CD14-positive monocyte (primary cell): ENCODE measurements at regions not wholly inside any gene's neighbourhood (a gene's known extent, or its start where the extent isn't known, plus 50 kb on each side); places are given as distances from the start of the nearest gene placed in this dataset.

Experiments
- DNase-seq, 3 donors: peaks; one replicate each; pipeline ENCODE4 v3.0.0-alpha.2; 2011 to 2022
- H2AFZ ChIP-seq: 2 replicates; pipeline ENCODE4 v1.6.0; 2012; ENCODE audit warnings: mild to moderate bottlenecking, low read depth, low read length, inconsistent platforms; ENCODE audit not compliant: insufficient read depth, poor library complexity, severe bottlenecking
- H3K27ac ChIP-seq, 2 donors: 1 replicate in 1 of 2; 2 replicates in 1 of 2; pipeline ENCODE4 v1.5.1; 2012 to 2013; ENCODE audit warnings: low read length in 2 of 2, control low read depth in 1 of 2, inconsistent platforms in 1 of 2, low read depth in 1 of 2, mild to moderate bottlenecking in 1 of 2
- H3K27me3 ChIP-seq, 2 donors: one replicate each; pipeline versions ENCODE4 v1.6.0 to v1.6.1; 2011 to 2013; ENCODE audit warnings: low read length in 2 of 2; ENCODE audit not compliant: control insufficient read depth in 2 of 2, insufficient read depth in 2 of 2
- H3K36me3 ChIP-seq, 2 donors: replicated peaks in 1 of 2; 1 replicate in 1 of 2; 2 replicates in 1 of 2; pipeline versions ENCODE4 v1.5.1 to v1.6.1; 2012 to 2013; ENCODE audit warnings: low read length in 2 of 2, control low read depth in 1 of 2, inconsistent platforms in 1 of 2, mild to moderate bottlenecking in 1 of 2; ENCODE audit not compliant: insufficient read depth in 2 of 2, control insufficient read depth in 1 of 2
- H3K4me1 ChIP-seq, 2 donors: 1 replicate in 1 of 2; 2 replicates in 1 of 2; pipeline versions ENCODE4 v1.5.1 to v1.6.1; 2012 to 2013; ENCODE audit warnings: low read length in 2 of 2, control low read depth in 1 of 2, inconsistent platforms in 1 of 2, mild to moderate bottlenecking in 1 of 2, moderate library complexity in 1 of 2; ENCODE audit not compliant: insufficient read depth in 2 of 2, control insufficient read depth in 1 of 2
- H3K4me2 ChIP-seq: replicated peaks from 2 replicates; pipeline ENCODE3; 2012; ENCODE audit warnings: low read length, moderate library complexity, mild to moderate bottlenecking; ENCODE audit not compliant: poor library complexity, severe bottlenecking; ENCODE audit errors: extremely low read depth
- H3K4me3 ChIP-seq, 3 experiments: fragments of 200-600 bp in 1 of 3; sonication (generic) in 1 of 3; replicated peaks in 1 of 3; 1 replicate in 2 of 3; 2 replicates in 1 of 3; pipeline ENCODE4 v1.5.1; 2011 to 2013; ENCODE audit warnings: low read length in 3 of 3, mild to moderate bottlenecking in 3 of 3, control low read depth in 2 of 3, low read depth in 2 of 3, inconsistent platforms in 1 of 3, moderate library complexity in 1 of 3
- H3K79me2 ChIP-seq: 2 replicates; pipeline ENCODE4 v1.6.0; 2012; ENCODE audit warnings: mild to moderate bottlenecking, control low read depth, inconsistent platforms, low read length, moderate library complexity; ENCODE audit not compliant: insufficient read depth
- H3K9ac ChIP-seq: 2 replicates; pipeline ENCODE4 v1.6.0; 2017; ENCODE audit warnings: low read length, mild to moderate bottlenecking; ENCODE audit not compliant: insufficient read depth, poor library complexity, severe bottlenecking
- H3K9me3 ChIP-seq, 2 donors: replicated peaks in 1 of 2; 1 replicate in 1 of 2; 2 replicates in 1 of 2; pipeline versions ENCODE4 v1.5.1 to v1.6.1; 2012 to 2013; ENCODE audit warnings: low read length in 2 of 2, control low read depth in 1 of 2; ENCODE audit not compliant: control insufficient read depth in 1 of 2, insufficient read depth in 1 of 2
- H4K20me1 ChIP-seq: 2 replicates; pipeline ENCODE4 v1.6.0; 2012; ENCODE audit warnings: mild to moderate bottlenecking, low read length, control low read depth, moderate library complexity; ENCODE audit not compliant: insufficient read depth
- H3K27ac Mint-ChIP-seq, 7 donors: one replicate each; pipeline ENCODE4 v1.8.0; 2020; ENCODE audit warnings: mild to moderate bottlenecking in 7 of 7, mixed read lengths in 7 of 7, moderate library complexity in 6 of 7, inconsistent platforms in 2 of 7
- H3K27me3 Mint-ChIP-seq, 3 donors: one replicate each; pipeline ENCODE4 v1.8.0; 2021 to 2022; ENCODE audit warnings: low read depth in 3 of 3, mild to moderate bottlenecking in 3 of 3, mixed read lengths in 3 of 3, moderate library complexity in 3 of 3, inconsistent platforms in 1 of 3
- H3K36me3 Mint-ChIP-seq, 2 donors: one replicate each; pipeline ENCODE4 v1.8.0; 2020; ENCODE audit warnings: mixed read lengths in 2 of 2, inconsistent platforms in 1 of 2, mild to moderate bottlenecking in 1 of 2
- H3K4me1 Mint-ChIP-seq: one replicate; pipeline ENCODE4 v1.8.0; 2020; ENCODE audit warnings: mild to moderate bottlenecking, mixed read lengths
- H3K4me3 Mint-ChIP-seq, 2 donors: one replicate each; pipeline ENCODE4 v1.8.0; 2020; ENCODE audit warnings: mild to moderate bottlenecking in 2 of 2, mixed read lengths in 2 of 2, moderate library complexity in 1 of 2
- H3K9me3 Mint-ChIP-seq, 7 donors: one replicate each; pipeline ENCODE4 v1.8.0; 2020 to 2022; ENCODE audit warnings: mixed read lengths in 7 of 7, mild to moderate bottlenecking in 6 of 7, moderate library complexity in 6 of 7, inconsistent platforms in 2 of 7
- WGBS: methylation state at CpG from one replicate; pipeline ENCODE4 v1.1.5; 2013; ENCODE audit warnings: missing lambda C conversion rate; ENCODE audit not compliant: insufficient coverage; 5-methylcytosine and 5-hydroxymethylcytosine counted together
- intact Hi-C, 2 donors: fragments of 100-400 bp; cut with micrococcal nuclease; formaldehyde crosslinking; loops; one replicate each; pipeline versions ENCODE4 v1.15.0 to v1.15.1; 2023
- TF ChIP-seq, protein P1 (sequence below): fragments of 200-600 bp; IDR thresholded peaks from one replicate; pipeline ENCODE4 v1.8.0; 2022; ENCODE audit warnings: antibody characterized with exemption, mild to moderate bottlenecking

DNA sequence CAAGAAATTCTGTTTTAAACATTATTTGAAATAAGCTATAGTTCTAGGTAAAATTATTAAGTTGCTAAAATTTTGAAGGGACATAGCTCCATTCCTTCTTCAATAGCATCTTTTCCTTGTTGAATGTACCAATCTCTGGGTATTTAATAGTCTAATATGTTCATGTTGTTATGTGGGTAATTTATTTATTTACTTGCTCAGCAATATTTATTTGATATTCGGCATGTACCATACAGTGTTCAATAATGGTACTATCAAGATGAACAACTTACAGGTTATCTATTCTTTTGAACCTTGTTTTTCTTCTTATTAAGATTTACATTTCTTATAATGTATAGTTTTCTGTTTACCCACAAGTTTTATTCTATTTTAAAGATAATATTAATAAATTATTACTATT is 1616.8 kb upstream of the PIK3C3 start:
- no peaks in the 10 kb centered on the region for H3K36me3 Mint-ChIP-seq
- H3K27ac Mint-ChIP-seq = no peak overlapping the region
- H4K20me1 ChIP-seq = no peaks in the 10 kb centered on the region
- H3K4me1 Mint-ChIP-seq = no peaks in the 10 kb centered on the region
- no peaks in the 10 kb centered on the region for H3K4me1 ChIP-seq
- no peak overlapping the region for H3K27ac ChIP-seq
- H2AFZ ChIP-seq = no peak overlapping the region
- peaks cover 2 to 11% (median 5%) of the 10 kb centered on the region in 7 donors for H3K9me3 Mint-ChIP-seq
- no peak overlapping the region for H3K9ac ChIP-seq
- peaks cover 0 to 11% of the 10 kb centered on the region in 2 donors for H3K9me3 ChIP-seq
- intact Hi-C loops = no loop called here
- H3K4me2 ChIP-seq = no peak overlapping the region
- no peaks in the 10 kb centered on the region for H3K27me3 ChIP-seq
- H3K4me3 ChIP-seq = no peak overlapping the region
- peaks cover 0 to 2% (median 0%) of the 10 kb centered on the region in 3 donors for H3K27me3 Mint-ChIP-seq
- TF ChIP-seq, protein P1, sequence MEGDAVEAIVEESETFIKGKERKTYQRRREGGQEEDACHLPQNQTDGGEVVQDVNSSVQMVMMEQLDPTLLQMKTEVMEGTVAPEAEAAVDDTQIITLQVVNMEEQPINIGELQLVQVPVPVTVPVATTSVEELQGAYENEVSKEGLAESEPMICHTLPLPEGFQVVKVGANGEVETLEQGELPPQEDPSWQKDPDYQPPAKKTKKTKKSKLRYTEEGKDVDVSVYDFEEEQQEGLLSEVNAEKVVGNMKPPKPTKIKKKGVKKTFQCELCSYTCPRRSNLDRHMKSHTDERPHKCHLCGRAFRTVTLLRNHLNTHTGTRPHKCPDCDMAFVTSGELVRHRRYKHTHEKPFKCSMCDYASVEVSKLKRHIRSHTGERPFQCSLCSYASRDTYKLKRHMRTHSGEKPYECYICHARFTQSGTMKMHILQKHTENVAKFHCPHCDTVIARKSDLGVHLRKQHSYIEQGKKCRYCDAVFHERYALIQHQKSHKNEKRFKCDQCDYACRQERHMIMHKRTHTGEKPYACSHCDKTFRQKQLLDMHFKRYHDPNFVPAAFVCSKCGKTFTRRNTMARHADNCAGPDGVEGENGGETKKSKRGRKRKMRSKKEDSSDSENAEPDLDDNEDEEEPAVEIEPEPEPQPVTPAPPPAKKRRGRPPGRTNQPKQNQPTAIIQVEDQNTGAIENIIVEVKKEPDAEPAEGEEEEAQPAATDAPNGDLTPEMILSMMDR = no peak
- no peak for DNase-seq
- WGBS = no CpG with 5 or more reads among the region's 1 CpG
- H3K36me3 ChIP-seq = no peaks in the 10 kb centered on the region
- H3K79me2 ChIP-seq = no peaks in the 10 kb centered on the region
- no peak overlapping the region for H3K4me3 Mint-ChIP-seq

DNA sequence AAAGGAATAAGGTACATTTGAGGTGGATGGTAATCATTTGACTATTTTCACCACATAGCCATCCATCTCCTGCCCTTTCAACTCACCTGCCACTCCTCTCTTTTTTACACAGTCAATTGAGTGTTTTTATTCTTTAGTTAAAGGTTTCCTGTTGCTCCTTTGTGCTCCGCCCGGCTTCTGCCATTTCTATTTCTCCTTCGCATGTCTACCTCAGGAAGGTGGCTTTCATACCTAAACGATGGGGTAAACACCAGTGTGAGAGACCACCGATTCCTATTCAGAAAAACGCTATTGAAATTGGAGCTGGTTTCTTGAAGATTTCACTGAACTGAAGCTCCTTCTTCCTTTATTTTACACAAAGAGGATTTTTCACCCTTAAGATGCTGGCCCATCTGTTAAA is 1628.0 kb upstream of the PIK3C3 start:
- Histone ChIP-seq H3K4me3 (no peak overlapping the region), H2AFZ (no peak overlapping the region), H4K20me1 (no peaks in the 10 kb centered on the region), H3K36me3 (no peaks in the 10 kb centered on the region), H3K79me2 (no peaks in the 10 kb centered on the region), H3K4me1 (no peaks in the 10 kb centered on the region), H3K9me3 (peaks cover 0 to 2% of the 10 kb centered on the region in 2 donors), H3K9ac (no peak overlapping the region), H3K27me3 (no peaks in the 10 kb centered on the region), H3K27ac (no peak overlapping the region), H3K4me2 (no peak overlapping the region)
- H3K4me1 Mint-ChIP-seq = no peaks in the 10 kb centered on the region
- no peak overlapping the region for H3K27ac Mint-ChIP-seq
- TF ChIP-seq, protein P1 = no peak
- no peaks in the 10 kb centered on the region for H3K27me3 Mint-ChIP-seq
- H3K4me3 Mint-ChIP-seq = no peak overlapping the region
- DNase-seq = no peak
- no peaks in the 10 kb centered on the region for H3K36me3 Mint-ChIP-seq
- peaks cover 0 to 9% (median 3%) of the 10 kb centered on the region in 7 donors for H3K9me3 Mint-ChIP-seq
- no CpG with 5 or more reads among the region's 6 CpGs for WGBS
- intact Hi-C loops = no loop called here
